Lung (tissue), 11 donors: ENCODE measurements at regions not wholly inside any gene's neighbourhood (a gene's known extent, or its start where the extent isn't known, plus 50 kb on each side); places are given as distances from the start of the nearest gene placed in this dataset.

Experiments
- ATAC-seq: fragments of 200-7000 bp; cut with Tn5 transposase; one replicate; pipeline ENCODE4 v1.9.1; 2020; ENCODE audit warnings: moderate number of reproducible peaks; ENCODE audit not compliant: insufficient read depth, low FRiP score
- DNase-seq, 3 donors: peaks; one replicate each; pipeline ENCODE4 v3.0.0-alpha.2; 2013 to 2017
- H3K27ac ChIP-seq, 2 donors: one replicate each; pipeline ENCODE4 v1.5.1; 2013; ENCODE audit warnings: mild to moderate bottlenecking in 2 of 2, moderate library complexity in 2 of 2, control low read depth in 1 of 2, inconsistent platforms in 1 of 2, low read depth in 1 of 2, low read length in 1 of 2
- H3K27me3 ChIP-seq, 3 donors: one replicate each; pipeline ENCODE4 v1.5.1; 2013; ENCODE audit warnings: low read length in 2 of 3; ENCODE audit not compliant: control insufficient read depth in 3 of 3, insufficient read depth in 3 of 3
- H3K36me3 ChIP-seq, 4 donors: one replicate each; pipeline ENCODE4 v1.5.1; 2013; ENCODE audit warnings: low read length in 4 of 4, mild to moderate bottlenecking in 1 of 4, moderate library complexity in 1 of 4; ENCODE audit not compliant: control insufficient read depth in 4 of 4, insufficient read depth in 4 of 4
- H3K4me1 ChIP-seq, 5 donors: one replicate each; pipeline ENCODE4 v1.5.1; 2013; ENCODE audit warnings: low read length in 5 of 5, mild to moderate bottlenecking in 2 of 5, moderate library complexity in 1 of 5; ENCODE audit not compliant: control insufficient read depth in 5 of 5, insufficient read depth in 5 of 5
- H3K4me3 ChIP-seq: one replicate; pipeline ENCODE4 v1.5.1; 2013; ENCODE audit warnings: mild to moderate bottlenecking, control low read depth, moderate library complexity
- H3K9ac ChIP-seq, 2 donors: one replicate each; pipeline ENCODE4 v1.5.1; 2013; ENCODE audit warnings: low read length in 2 of 2, control low read depth in 1 of 2; ENCODE audit not compliant: insufficient read depth in 1 of 2
- H3K9me3 ChIP-seq, 4 donors: one replicate each; pipeline ENCODE4 v1.5.1; 2013; ENCODE audit warnings: low read length in 3 of 4, mild to moderate bottlenecking in 1 of 4, moderate library complexity in 1 of 4; ENCODE audit not compliant: control insufficient read depth in 4 of 4, insufficient read depth in 3 of 4
- WGBS, 2 donors: extraction: QIAGEN DNeasy Blood & Tissue Kit; methylation state at CpG; one replicate each; pipeline ENCODE4 v1.1.7; 2013; 5-methylcytosine and 5-hydroxymethylcytosine counted together
- TF ChIP-seq, protein P1 (sequence below): IDR thresholded peaks from 2 replicates; pipeline ENCODE4 v1.5.1; 2012; ENCODE audit warnings: mild to moderate bottlenecking; ENCODE audit errors: control extremely low read depth, extremely low read depth
- donor health status: control.
- donor health status: control.
- donor health status: Bipolar disorder and iron deficiency.
- donor health status: healthy.
- donor health status: DM: yes; HTN: yes; CAD: no.

DNA sequence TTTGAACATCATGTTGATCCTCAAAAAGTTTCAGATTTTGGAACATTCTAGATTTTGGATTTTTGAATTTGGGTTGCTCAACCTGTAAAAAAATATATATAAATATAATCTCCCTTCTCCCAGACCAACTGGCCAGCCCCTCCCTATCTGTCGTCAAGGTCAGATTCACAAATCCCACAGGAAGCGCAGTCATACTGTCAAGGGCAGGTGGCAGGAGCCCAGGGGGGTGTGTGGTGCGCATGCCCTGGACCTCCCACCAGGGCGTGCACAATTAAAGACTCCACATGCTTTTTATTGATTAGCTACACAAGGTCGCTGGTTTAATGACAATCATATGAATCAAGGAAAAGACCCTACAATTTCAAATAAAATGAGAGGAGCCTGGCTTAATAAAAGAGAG is 77.0 kb upstream of the EEPD1 start:
- Histone ChIP-seq H3K27me3 (no peaks in the 10 kb centered on the region), H3K36me3 (no peaks in the 10 kb centered on the region), H3K4me3 (no peak overlapping the region), H3K9me3 (peaks cover 0 to 1% (median 0%) of the 10 kb centered on the region in 4 donors), H3K4me1 (peaks cover 0 to 1% (median 0%) of the 10 kb centered on the region in 5 donors), H3K27ac (no peak overlapping the region), H3K9ac (no peak overlapping the region)
- 85 to 93% methylated on average over 5 of the region's 5 CpGs for WGBS, 2 donors
- TF ChIP-seq, protein P1, sequence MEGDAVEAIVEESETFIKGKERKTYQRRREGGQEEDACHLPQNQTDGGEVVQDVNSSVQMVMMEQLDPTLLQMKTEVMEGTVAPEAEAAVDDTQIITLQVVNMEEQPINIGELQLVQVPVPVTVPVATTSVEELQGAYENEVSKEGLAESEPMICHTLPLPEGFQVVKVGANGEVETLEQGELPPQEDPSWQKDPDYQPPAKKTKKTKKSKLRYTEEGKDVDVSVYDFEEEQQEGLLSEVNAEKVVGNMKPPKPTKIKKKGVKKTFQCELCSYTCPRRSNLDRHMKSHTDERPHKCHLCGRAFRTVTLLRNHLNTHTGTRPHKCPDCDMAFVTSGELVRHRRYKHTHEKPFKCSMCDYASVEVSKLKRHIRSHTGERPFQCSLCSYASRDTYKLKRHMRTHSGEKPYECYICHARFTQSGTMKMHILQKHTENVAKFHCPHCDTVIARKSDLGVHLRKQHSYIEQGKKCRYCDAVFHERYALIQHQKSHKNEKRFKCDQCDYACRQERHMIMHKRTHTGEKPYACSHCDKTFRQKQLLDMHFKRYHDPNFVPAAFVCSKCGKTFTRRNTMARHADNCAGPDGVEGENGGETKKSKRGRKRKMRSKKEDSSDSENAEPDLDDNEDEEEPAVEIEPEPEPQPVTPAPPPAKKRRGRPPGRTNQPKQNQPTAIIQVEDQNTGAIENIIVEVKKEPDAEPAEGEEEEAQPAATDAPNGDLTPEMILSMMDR: no peak
- no peak for DNase-seq
- no peak for ATAC-seq

DNA sequence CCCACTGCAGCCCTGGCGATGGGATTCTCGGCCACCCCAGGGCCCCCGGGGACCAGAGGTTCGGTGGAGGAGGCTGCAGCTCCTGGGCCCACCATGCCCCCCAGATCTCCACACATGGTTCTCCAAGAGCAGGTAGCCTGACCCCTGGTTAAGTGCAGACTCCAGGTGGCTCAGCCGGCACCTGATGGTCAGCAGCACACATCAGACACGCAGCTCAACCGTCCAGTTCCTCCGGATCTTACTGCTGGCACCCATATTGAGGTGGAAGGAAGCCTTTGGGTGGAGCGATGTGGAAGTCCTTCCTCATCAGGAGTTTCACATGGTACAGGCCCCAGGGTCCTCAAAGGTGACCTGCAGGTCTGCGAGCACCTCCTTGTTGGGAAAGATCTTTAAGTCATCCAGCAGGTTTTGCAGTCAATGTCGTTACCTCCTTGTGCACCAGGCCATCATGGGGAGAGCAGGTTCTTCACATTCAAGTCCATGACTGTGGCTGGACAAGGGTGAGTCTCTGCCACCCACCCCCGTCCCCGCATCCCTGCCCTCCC is 74.2 kb upstream of the EEPD1 start:
- Histone ChIP-seq H3K9ac (no peak overlapping the region), H3K27ac (no peak overlapping the region), H3K36me3 (no peaks in the 10 kb centered on the region), H3K9me3 (peaks cover 0 to 1% (median 0%) of the 10 kb centered on the region in 4 donors), H3K4me3 (no peak overlapping the region), H3K27me3 (no peaks in the 10 kb centered on the region), H3K4me1 (peaks cover 0 to 1% (median 0%) of the 10 kb centered on the region in 5 donors)
- DNase-seq (no peak), ATAC-seq (no peak)
- 94 to 96% methylated on average over 13 of the region's 13 CpGs for WGBS, 2 donors
- TF ChIP-seq, protein P1: no peak

DNA sequence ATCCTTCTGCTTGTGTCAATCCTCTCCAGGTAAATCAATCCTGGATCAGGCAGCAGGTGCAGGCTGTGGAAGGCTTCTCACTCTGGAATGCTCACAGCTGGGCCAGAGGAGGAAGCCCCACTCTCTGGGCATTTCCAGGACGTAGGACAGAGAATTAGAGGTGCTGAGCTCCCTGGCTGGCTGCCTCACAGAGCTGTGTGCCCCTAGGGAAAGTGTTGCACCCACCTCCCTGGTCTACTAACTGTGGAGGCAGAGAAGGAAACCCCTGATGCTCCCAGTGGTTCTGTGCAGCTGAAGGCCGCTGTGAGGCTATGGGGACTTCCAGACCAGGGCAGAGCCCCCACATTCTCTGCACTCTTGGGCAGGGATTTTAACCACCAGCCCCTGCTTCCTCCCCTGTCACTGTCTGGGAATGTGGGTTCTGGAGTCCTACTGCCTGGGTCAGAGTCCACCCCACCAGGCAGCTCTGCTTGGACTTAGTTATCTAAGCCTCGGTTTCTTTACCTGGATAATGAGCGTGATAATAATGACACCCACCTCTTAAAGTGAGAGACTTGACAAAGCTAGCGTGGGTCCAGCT is 73.5 kb upstream of the EEPD1 start:
- 90 to 96% methylated on average over 5 of the region's 5 CpGs for WGBS, 2 donors
- TF ChIP-seq, protein P1: no peak
- no peak overlapping the region for H3K27ac ChIP-seq

DNA sequence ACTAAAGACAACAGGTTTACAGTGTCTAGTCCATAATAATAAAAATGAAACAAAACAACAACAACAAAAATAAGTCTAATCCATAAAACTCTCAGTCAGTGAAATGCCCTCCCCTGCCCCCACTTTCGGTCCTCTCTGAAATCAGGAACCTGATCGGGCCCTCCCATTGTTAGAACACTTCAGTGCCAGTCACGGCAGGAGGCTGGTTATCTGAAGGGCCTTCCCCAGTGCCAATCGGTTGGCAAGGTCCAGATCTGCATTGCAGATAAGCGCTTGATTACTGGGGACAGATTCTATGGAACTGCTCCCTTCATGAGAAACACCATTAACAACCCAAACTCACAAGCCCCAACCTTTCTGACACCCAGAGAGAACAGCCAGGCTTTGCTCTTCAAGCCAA is 72.2 kb upstream of the EEPD1 start:
- no peak overlapping the region for H3K27ac ChIP-seq
- H3K4me3 ChIP-seq: no peak overlapping the region
- no peak for DNase-seq
- H3K9ac ChIP-seq: no peak overlapping the region
- H3K4me1 ChIP-seq: peaks cover 0 to 3% (median 0%) of the 10 kb centered on the region in 5 donors
- ATAC-seq: no peak
- H3K9me3 ChIP-seq: peaks cover 0 to 1% (median 0%) of the 10 kb centered on the region in 4 donors
- TF ChIP-seq, protein P1: no peak
- 85 to 91% methylated on average over 5 of the region's 5 CpGs for WGBS, 2 donors
- H3K36me3 ChIP-seq: no peaks in the 10 kb centered on the region
- H3K27me3 ChIP-seq: no peaks in the 10 kb centered on the region

More for the DNA sequence above, 73.5 kb upstream of the EEPD1 start:
- ATAC-seq (no peak), DNase-seq (no peak)
- Histone ChIP-seq H3K4me3 (no peak overlapping the region), H3K4me1 (peaks cover 0 to 1% (median 0%) of the 10 kb centered on the region in 5 donors), H3K36me3 (no peaks in the 10 kb centered on the region), H3K27me3 (no peaks in the 10 kb centered on the region), H3K9me3 (peaks cover 0 to 1% (median 0%) of the 10 kb centered on the region in 4 donors), H3K9ac (no peak overlapping the region)
